ENCODE measurements at regions not wholly inside any gene's neighbourhood (a gene's known extent, or its start where the extent isn't known, plus 50 kb on each side); places are given as distances from the start of the nearest gene placed in this dataset.

- no peak for DNase-seq
Measured at GRCh38 chr14:100381395-100382105, 58.4 kb downstream of the SLC25A47 start.

- no peak for DNase-seq
Measured at GRCh38 chr14:100382106-100382455, 58.9 kb downstream of the SLC25A47 start.

GRCh38 chr14:100383727-100384158 is 60.6 kb downstream of the SLC25A47 start:
- DNase-seq = peak; percentile 59

- no peak for DNase-seq
Measured at GRCh38 chr14:100384277-100384676, 61.1 kb downstream of the SLC25A47 start.

- no peak for DNase-seq
Measured at GRCh38 chr14:100384819-100385813, 62.0 kb downstream of the SLC25A47 start.

- DNase-seq = no peak
Measured at GRCh38 chr14:100386121-100386520, 63.0 kb downstream of the SLC25A47 start.

GRCh38 chr14:100386846-100387245 is 63.7 kb downstream of the SLC25A47 start:
- DNase-seq = no peak

GRCh38 chr14:100387450-100387849 is 64.3 kb downstream of the SLC25A47 start:
- no peak for DNase-seq

GRCh38 chr14:100388103-100389054 is 65.2 kb downstream of the SLC25A47 start:
- DNase-seq = no peak

- DNase-seq = no peak
Measured at GRCh38 chr14:100389497-100390104, 66.5 kb downstream of the SLC25A47 start.

- no peak for DNase-seq
Measured at GRCh38 chr14:100391173-100391572, 68.0 kb downstream of the SLC25A47 start.

- no peak for DNase-seq
Measured at GRCh38 chr14:100391724-100392123, 68.6 kb downstream of the SLC25A47 start.

- DNase-seq = no peak
Measured at GRCh38 chr14:100392356-100392755, 69.2 kb downstream of the SLC25A47 start.

- DNase-seq = no peak
Measured at GRCh38 chr14:100393362-100393761, 70.2 kb downstream of the SLC25A47 start.

GRCh38 chr14:100393906-100394732 is 71.0 kb downstream of the SLC25A47 start:
- DNase-seq = no peak

- no peak for DNase-seq
Measured at GRCh38 chr14:100394886-100395672, 71.9 kb downstream of the SLC25A47 start.

- no peak for DNase-seq
Measured at GRCh38 chr14:100396266-100396795, 73.2 kb downstream of the SLC25A47 start.

- no peak for DNase-seq
Measured at GRCh38 chr14:100397005-100397404, 73.9 kb downstream of the SLC25A47 start.

GRCh38 chr14:100398044-100398443 is 74.9 kb downstream of the SLC25A47 start:
- no peak for DNase-seq

Data from activated gamma-delta T cell treated with Interleukin-2 at 50 U/mL for 16 hours (primary cell).